HCT116 (cell line): ENCODE measurements at regions not wholly inside any gene's neighbourhood (a gene's known extent, or its start where the extent isn't known, plus 50 kb on each side); places are given as distances from the start of the nearest gene placed in this dataset.

Source experiments
- ATAC-seq: fragments of 200-7000 bp; cut with Tn5 transposase; 2 replicates; pipeline ENCODE4 v1.9.1; 2020; ENCODE audit warnings: mild to moderate bottlenecking, moderate library complexity
- BruUV-seq: library from RNA; stranded (reverse); fragments of 400-500 nt; replicated peaks from 2 replicates; lab custom pipeline; 2021; lab: Mats Ljungman, UMichigan
- CTCF ChIA-PET: fragments of 300-600 bp; sonication (Branson Sonifier 250); formaldehyde crosslinking; loops from one replicate; lab custom pipeline; 2021; ENCODE audit warnings: antibody characterized with exemption; lab: Charles Lee
- POLR2A ChIA-PET: fragments of 300-600, 350-600 bp; sonication (Branson Sonifier 250); formaldehyde crosslinking; loops from one replicate; lab custom pipeline; 2021; ENCODE audit warnings: antibody characterized with exemption; lab: Charles Lee
- RAD21 ChIA-PET, 2 experiments: fragments of 300-600 bp; sonication (Branson Sonifier 250); formaldehyde crosslinking; loops; one replicate each; lab custom pipeline; 2023; ENCODE audit warnings: low total read pairs in 2 of 2; ENCODE audit not compliant: uncharacterized antibody in 2 of 2, unreplicated experiment in 2 of 2, low non-redundant PET in 1 of 2; lab: Charles Lee
- DNase-seq: peaks from one replicate; pipeline ENCODE4 v3.0.0-alpha.2; 2010; ENCODE audit warnings: low read depth, low spot score
- H2AFZ ChIP-seq: fragments of 200-600 bp; shearing (Covaris generic), sonication (generic); 2 replicates; pipeline ENCODE4 v1.6.1; 2017; ENCODE audit warnings: low read depth, mixed run types, mixed read lengths, antibody characterized with exemption, low read length; ENCODE audit not compliant: poor library complexity, severe bottlenecking
- H3K27ac ChIP-seq: 2 replicates; pipeline ENCODE4 v1.5.1; 2012; ENCODE audit warnings: low read depth, low read length
- H3K27me3 ChIP-seq: fragments of 200-600 bp; sonication (generic); 2 replicates; pipeline ENCODE4 v1.6.1; 2016; ENCODE audit warnings: mixed run types, low read length, mixed read lengths; ENCODE audit not compliant: insufficient read depth
- H3K36me3 ChIP-seq, 2 experiments: fragments of 200-500 bp in 1 of 2; fragments of 200-600 bp in 1 of 2; sonication (Bioruptor generic) in 1 of 2; sonication (generic) in 1 of 2; 2 replicates each; pipeline versions ENCODE4 v1.5.1 to v1.6.1; 2014 to 2016; ENCODE audit warnings: low read length in 2 of 2, inconsistent platforms in 1 of 2, mixed read lengths in 1 of 2, mixed run types in 1 of 2; ENCODE audit not compliant: insufficient read depth in 2 of 2, control insufficient read depth in 1 of 2
- H3K4me1 ChIP-seq, 2 experiments: fragments of 200-600 bp in 1 of 2; sonication (generic) in 1 of 2; 2 replicates each; pipeline versions ENCODE4 v1.5.1 to v1.6.1; 2012 to 2017; ENCODE audit warnings: low read length in 2 of 2, inconsistent platforms in 1 of 2, mild to moderate bottlenecking in 1 of 2, mixed read lengths in 1 of 2, mixed run types in 1 of 2, moderate library complexity in 1 of 2; ENCODE audit not compliant: insufficient read depth in 2 of 2, control insufficient read depth in 1 of 2
- H3K4me2 ChIP-seq: fragments of 200-600 bp; sonication (generic); 2 replicates; pipeline ENCODE4 v1.6.1; 2017; ENCODE audit warnings: mixed run types, low read length, mixed read lengths
- H3K4me3 ChIP-seq, 2 experiments: fragments of 200-600 bp in 1 of 2; sonication (generic) in 1 of 2; replicated peaks in 1 of 2; 2 replicates each; pipeline ENCODE4 v1.5.1; 2011 to 2016; ENCODE audit warnings: low read length in 2 of 2, control low read depth in 1 of 2, low read depth in 1 of 2, mild to moderate bottlenecking in 1 of 2, mixed read lengths in 1 of 2, mixed run types in 1 of 2
- H3K79me2 ChIP-seq: fragments of 200-600 bp; sonication (generic); 2 replicates; pipeline ENCODE4 v1.6.1; 2017; ENCODE audit warnings: mild to moderate bottlenecking, mixed run types, low read length, moderate library complexity, mixed read lengths; ENCODE audit not compliant: insufficient read depth
- H3K9ac ChIP-seq: fragments of 200-600 bp; sonication (generic); 2 replicates; pipeline ENCODE4 v1.6.1; 2016; ENCODE audit warnings: low read length, mixed read lengths
- H3K9me2 ChIP-seq: fragments of 200-600 bp; sonication (generic), shearing (Covaris generic); 2 replicates; pipeline ENCODE4 v1.6.1; 2017; ENCODE audit warnings: mixed run types, mild to moderate bottlenecking, moderate library complexity; ENCODE audit not compliant: insufficient read depth
- H3K9me3 ChIP-seq, 2 experiments: fragments of 200-500 bp in 1 of 2; fragments of 200-600 bp in 1 of 2; sonication (Bioruptor generic) in 1 of 2; sonication (generic) in 1 of 2; 2 replicates each; pipeline ENCODE4 v1.6.1; 2014 to 2017; ENCODE audit warnings: low read length in 2 of 2, mixed read lengths in 2 of 2, inconsistent platforms in 1 of 2, low read depth in 1 of 2, mild to moderate bottlenecking in 1 of 2, mixed run types in 1 of 2, moderate library complexity in 1 of 2; ENCODE audit not compliant: control insufficient read depth in 1 of 2, insufficient read depth in 1 of 2
- H4K20me1 ChIP-seq: fragments of 200-600 bp; sonication (generic), shearing (Covaris generic); 2 replicates; pipeline ENCODE4 v1.6.1; 2017; ENCODE audit warnings: mixed run types, mild to moderate bottlenecking, moderate library complexity; ENCODE audit not compliant: insufficient read depth
- CBX3 ChIP-seq: IDR thresholded peaks from 2 replicates; pipeline ENCODE4 v1.6.1; 2012; ENCODE audit warnings: low read depth
- CEBPB ChIP-seq: IDR thresholded peaks from 2 replicates; pipeline ENCODE4 v1.6.1; 2012; ENCODE audit warnings: low read depth
- EGR1 ChIP-seq: IDR thresholded peaks from 2 replicates; pipeline ENCODE4 v1.6.1; 2012; ENCODE audit warnings: low read depth
- ELF1 ChIP-seq: IDR thresholded peaks from 2 replicates; pipeline ENCODE4 v1.6.1; 2012; ENCODE audit warnings: low read depth, borderline replicate concordance
- EZH2 ChIP-seq: fragments of 200-600 bp; sonication (generic); IDR thresholded peaks from 2 replicates; pipeline ENCODE4 v1.6.1; 2017; ENCODE audit warnings: antibody characterized with exemption, mixed run types
- EZH2phosphoT487 ChIP-seq: fragments of 200-600 bp; IDR thresholded peaks from 2 replicates; pipeline ENCODE4 v1.6.1; 2018; ENCODE audit warnings: antibody characterized with exemption, borderline replicate concordance
- FOSL1 ChIP-seq: IDR thresholded peaks from 2 replicates; pipeline ENCODE4 v1.6.1; 2012; ENCODE audit warnings: low read depth
- POLR2A ChIP-seq: IDR thresholded peaks from 2 replicates; pipeline ENCODE4 v1.7.0; 2011; ENCODE audit warnings: borderline replicate concordance; ENCODE audit not compliant: insufficient read depth, insufficient read length; ENCODE audit errors: extremely low read depth
- SIN3A ChIP-seq: IDR thresholded peaks from 2 replicates; pipeline ENCODE4 v1.6.1; 2012; ENCODE audit warnings: low read depth
- SP1 ChIP-seq: IDR thresholded peaks from 2 replicates; pipeline ENCODE4 v1.6.1; 2012; ENCODE audit warnings: low read depth
- TCF7L2 ChIP-seq: IDR thresholded peaks from 2 replicates; pipeline ENCODE4 v1.7.0; 2011; ENCODE audit warnings: borderline replicate concordance, inconsistent platforms; ENCODE audit not compliant: insufficient read depth, insufficient read length; ENCODE audit errors: extremely low read depth
- YY1 ChIP-seq: IDR thresholded peaks from 2 replicates; pipeline ENCODE4 v1.6.1; 2011; ENCODE audit warnings: low read length, low read depth, moderate library complexity, mild to moderate bottlenecking; ENCODE audit not compliant: insufficient replicate concordance; ENCODE audit errors: extremely low read depth
- ZFX ChIP-seq: fragments of 450-650 bp; IDR thresholded peaks from 2 replicates; pipeline ENCODE4 v1.6.1; 2017
- ZNF274 ChIP-seq: fragments of 200-500 bp; sonication (Bioruptor generic); IDR thresholded peaks from 2 replicates; pipeline ENCODE4 v1.6.1; 2014; ENCODE audit warnings: mild to moderate bottlenecking, low read depth, low read length, inconsistent platforms
- intact Hi-C: fragments of 100-400 bp; cut with micrococcal nuclease; formaldehyde crosslinking; loops from 2 replicates; pipeline ENCODE4 v1.10.0; 2022
- TF ChIP-seq, protein P1 (sequence below): IDR thresholded peaks from 2 replicates; pipeline ENCODE4 v1.6.1; 2012; ENCODE audit warnings: low read depth
- TF ChIP-seq, protein P2 (sequence below): IDR thresholded peaks from 2 replicates; pipeline ENCODE4 v1.6.1; 2012
- TF ChIP-seq, protein P3 (sequence below): IDR thresholded peaks from 2 replicates; pipeline ENCODE4 v1.6.1; 2011; ENCODE audit warnings: mild to moderate bottlenecking, low read length, moderate library complexity; ENCODE audit not compliant: insufficient replicate concordance; ENCODE audit errors: extremely low read depth
- TF ChIP-seq, protein P4 (sequence below), 3 experiments: fragments of 200-600 bp in 1 of 3; sonication (generic) in 1 of 3; IDR thresholded peaks in 2 of 3; conservative IDR thresholded peaks in 1 of 3; 2 replicates each; pipeline ENCODE4 v1.5.1; 2012 to 2017; ENCODE audit warnings: low read depth in 2 of 3, low read length in 2 of 3, antibody characterized with exemption in 1 of 3, borderline replicate concordance in 1 of 3, control low read depth in 1 of 3, mild to moderate bottlenecking in 1 of 3, mixed read lengths in 1 of 3, mixed run types in 1 of 3, moderate library complexity in 1 of 3; ENCODE audit not compliant: insufficient read depth in 1 of 3
- TF ChIP-seq, protein P5 (sequence below): IDR thresholded peaks from 2 replicates; pipeline ENCODE4 v1.6.1; 2012

DNA sequence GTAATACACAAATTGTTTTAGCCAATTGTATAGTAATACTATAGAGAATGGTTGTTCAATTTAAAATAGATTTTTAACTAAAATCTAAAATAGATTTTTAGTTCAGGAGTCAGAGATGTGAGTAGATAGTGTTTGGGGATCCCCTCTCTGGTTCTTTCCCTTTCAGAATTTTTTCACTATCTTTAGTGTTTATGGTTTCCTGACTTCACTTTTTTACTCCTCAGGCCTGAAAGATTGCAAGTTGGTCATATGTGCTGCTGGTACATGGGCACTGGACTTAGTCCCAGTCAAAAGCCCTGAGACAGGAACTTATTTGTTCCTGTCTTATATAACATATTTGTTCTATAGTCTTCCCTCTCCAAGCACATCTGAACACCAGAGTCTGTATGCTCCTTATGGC lies 96.8 kb upstream of the ATP1B1 start (continued):
- TF ChIP-seq, protein P1, sequence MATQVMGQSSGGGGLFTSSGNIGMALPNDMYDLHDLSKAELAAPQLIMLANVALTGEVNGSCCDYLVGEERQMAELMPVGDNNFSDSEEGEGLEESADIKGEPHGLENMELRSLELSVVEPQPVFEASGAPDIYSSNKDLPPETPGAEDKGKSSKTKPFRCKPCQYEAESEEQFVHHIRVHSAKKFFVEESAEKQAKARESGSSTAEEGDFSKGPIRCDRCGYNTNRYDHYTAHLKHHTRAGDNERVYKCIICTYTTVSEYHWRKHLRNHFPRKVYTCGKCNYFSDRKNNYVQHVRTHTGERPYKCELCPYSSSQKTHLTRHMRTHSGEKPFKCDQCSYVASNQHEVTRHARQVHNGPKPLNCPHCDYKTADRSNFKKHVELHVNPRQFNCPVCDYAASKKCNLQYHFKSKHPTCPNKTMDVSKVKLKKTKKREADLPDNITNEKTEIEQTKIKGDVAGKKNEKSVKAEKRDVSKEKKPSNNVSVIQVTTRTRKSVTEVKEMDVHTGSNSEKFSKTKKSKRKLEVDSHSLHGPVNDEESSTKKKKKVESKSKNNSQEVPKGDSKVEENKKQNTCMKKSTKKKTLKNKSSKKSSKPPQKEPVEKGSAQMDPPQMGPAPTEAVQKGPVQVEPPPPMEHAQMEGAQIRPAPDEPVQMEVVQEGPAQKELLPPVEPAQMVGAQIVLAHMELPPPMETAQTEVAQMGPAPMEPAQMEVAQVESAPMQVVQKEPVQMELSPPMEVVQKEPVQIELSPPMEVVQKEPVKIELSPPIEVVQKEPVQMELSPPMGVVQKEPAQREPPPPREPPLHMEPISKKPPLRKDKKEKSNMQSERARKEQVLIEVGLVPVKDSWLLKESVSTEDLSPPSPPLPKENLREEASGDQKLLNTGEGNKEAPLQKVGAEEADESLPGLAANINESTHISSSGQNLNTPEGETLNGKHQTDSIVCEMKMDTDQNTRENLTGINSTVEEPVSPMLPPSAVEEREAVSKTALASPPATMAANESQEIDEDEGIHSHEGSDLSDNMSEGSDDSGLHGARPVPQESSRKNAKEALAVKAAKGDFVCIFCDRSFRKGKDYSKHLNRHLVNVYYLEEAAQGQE = no peak
- TF ChIP-seq, protein P2, sequence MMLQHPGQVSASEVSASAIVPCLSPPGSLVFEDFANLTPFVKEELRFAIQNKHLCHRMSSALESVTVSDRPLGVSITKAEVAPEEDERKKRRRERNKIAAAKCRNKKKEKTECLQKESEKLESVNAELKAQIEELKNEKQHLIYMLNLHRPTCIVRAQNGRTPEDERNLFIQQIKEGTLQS = no peak
- TF ChIP-seq SP1 (no peak), CBX3 (no peak), SIN3A (no peak), FOSL1 (no peak), ZNF274 (no peak)
- TF ChIP-seq, all 23 proteins: peak for 0

DNA sequence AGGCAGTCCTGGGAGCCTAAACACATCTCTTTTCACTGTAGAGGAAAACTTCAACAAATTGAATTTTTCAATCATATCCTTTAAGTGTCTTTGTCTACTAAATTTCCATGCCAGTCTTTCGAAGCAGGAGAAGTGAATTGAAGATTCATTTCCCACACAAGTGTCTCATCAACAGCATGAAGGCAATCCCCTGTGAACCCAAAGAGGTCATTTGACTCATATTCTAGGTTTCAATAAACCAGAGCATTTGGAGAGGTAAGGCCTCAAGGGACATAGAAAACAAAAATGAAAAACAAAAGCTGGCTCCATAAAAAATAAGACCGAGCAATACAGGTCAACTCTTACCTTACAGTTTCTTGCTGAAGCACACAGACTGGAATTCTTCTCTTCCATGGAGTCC lies 94.1 kb upstream of the ATP1B1 start:
- Histone ChIP-seq H3K4me3 (no peak overlapping the region), H3K9ac (no peak overlapping the region), H3K9me3 (no peaks in the 10 kb centered on the region), H3K36me3 (no peaks in the 10 kb centered on the region), H2AFZ (no peak overlapping the region), H3K79me2 (no peaks in the 10 kb centered on the region), H4K20me1 (no peaks in the 10 kb centered on the region), H3K4me2 (no peak overlapping the region), H3K27ac (no peak overlapping the region), H3K9me2 (no peaks in the 10 kb centered on the region), H3K27me3 (no peaks in the 10 kb centered on the region), H3K4me1 (no peaks in the 10 kb centered on the region)
- no peak for ATAC-seq
- intact Hi-C loops = no loop called here
- POLR2A ChIA-PET = no interaction called here
- RAD21 ChIA-PET = no interaction called here
- CTCF ChIA-PET = no interaction called here
- no peak for DNase-seq
- no TSS peak for BruUV-seq
- TF ChIP-seq, protein P3, sequence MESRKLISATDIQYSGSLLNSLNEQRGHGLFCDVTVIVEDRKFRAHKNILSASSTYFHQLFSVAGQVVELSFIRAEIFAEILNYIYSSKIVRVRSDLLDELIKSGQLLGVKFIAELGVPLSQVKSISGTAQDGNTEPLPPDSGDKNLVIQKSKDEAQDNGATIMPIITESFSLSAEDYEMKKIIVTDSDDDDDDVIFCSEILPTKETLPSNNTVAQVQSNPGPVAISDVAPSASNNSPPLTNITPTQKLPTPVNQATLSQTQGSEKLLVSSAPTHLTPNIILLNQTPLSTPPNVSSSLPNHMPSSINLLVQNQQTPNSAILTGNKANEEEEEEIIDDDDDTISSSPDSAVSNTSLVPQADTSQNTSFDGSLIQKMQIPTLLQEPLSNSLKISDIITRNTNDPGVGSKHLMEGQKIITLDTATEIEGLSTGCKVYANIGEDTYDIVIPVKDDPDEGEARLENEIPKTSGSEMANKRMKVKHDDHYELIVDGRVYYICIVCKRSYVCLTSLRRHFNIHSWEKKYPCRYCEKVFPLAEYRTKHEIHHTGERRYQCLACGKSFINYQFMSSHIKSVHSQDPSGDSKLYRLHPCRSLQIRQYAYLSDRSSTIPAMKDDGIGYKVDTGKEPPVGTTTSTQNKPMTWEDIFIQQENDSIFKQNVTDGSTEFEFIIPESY = no peak
- TF ChIP-seq, protein P4, sequence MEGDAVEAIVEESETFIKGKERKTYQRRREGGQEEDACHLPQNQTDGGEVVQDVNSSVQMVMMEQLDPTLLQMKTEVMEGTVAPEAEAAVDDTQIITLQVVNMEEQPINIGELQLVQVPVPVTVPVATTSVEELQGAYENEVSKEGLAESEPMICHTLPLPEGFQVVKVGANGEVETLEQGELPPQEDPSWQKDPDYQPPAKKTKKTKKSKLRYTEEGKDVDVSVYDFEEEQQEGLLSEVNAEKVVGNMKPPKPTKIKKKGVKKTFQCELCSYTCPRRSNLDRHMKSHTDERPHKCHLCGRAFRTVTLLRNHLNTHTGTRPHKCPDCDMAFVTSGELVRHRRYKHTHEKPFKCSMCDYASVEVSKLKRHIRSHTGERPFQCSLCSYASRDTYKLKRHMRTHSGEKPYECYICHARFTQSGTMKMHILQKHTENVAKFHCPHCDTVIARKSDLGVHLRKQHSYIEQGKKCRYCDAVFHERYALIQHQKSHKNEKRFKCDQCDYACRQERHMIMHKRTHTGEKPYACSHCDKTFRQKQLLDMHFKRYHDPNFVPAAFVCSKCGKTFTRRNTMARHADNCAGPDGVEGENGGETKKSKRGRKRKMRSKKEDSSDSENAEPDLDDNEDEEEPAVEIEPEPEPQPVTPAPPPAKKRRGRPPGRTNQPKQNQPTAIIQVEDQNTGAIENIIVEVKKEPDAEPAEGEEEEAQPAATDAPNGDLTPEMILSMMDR (IDR thresholded peaks at IDR 0.05 in 2 of 3, conservative IDR thresholded peaks at IDR 0.05 in 1 of 3; ENCODE audit: borderline replicate concordance in 1 of 3, insufficient read depth in 1 of 3, low read depth in 2 of 3, low read length in 2 of 3) = no peak
- TF ChIP-seq EZH2phosphoT487 (no peak), EGR1 (no peak), TCF7L2 (no peak), YY1 (no peak), CEBPB (no peak), SP1 (no peak), ELF1 (no peak), ZFX (no peak), EZH2 (no peak), POLR2A (no peak)
- TF ChIP-seq, protein P5, sequence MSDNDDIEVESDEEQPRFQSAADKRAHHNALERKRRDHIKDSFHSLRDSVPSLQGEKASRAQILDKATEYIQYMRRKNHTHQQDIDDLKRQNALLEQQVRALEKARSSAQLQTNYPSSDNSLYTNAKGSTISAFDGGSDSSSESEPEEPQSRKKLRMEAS = no peak
- TF ChIP-seq, protein P2 = no peak
